MG63 (cell line): ENCODE measurements at regions not wholly inside any gene's neighbourhood (a gene's known extent, or its start where the extent isn't known, plus 50 kb on each side); places are given as distances from the start of the nearest gene placed in this dataset.
"Not testable (repeated sequence)": the region's sequence is repeated elsewhere in the genome, so short reads cannot be mapped to it uniquely, and the experiment has no call there.

Experiments used
- DNase-seq: peaks from one replicate; pipeline ENCODE4 v3.0.0-alpha.2; 2020
- H3K27me3 ChIP-seq: fragments of 250-450 bp; sonication (Bioruptor Pico); 2 replicates; pipeline ENCODE4 v1.5.1; 2020; ENCODE audit warnings: mild to moderate bottlenecking, moderate library complexity
- H3K36me3 ChIP-seq: fragments of 250-450 bp; sonication (Bioruptor Pico); 2 replicates; pipeline ENCODE4 v1.5.1; 2020; ENCODE audit warnings: mild to moderate bottlenecking, moderate library complexity
- H3K4me3 ChIP-seq: fragments of 250-450 bp; sonication (Bioruptor Pico); 2 replicates; pipeline ENCODE4 v1.5.1; 2020; ENCODE audit warnings: mild to moderate bottlenecking, moderate library complexity
- H3K9me3 ChIP-seq: fragments of 250-450 bp; sonication (Bioruptor Pico); 2 replicates; pipeline ENCODE4 v1.5.1; 2020; ENCODE audit warnings: mild to moderate bottlenecking, moderate library complexity

- not testable (repeated sequence) for DNase-seq, H3K4me3 ChIP-seq, H3K9me3 ChIP-seq, H3K27me3 ChIP-seq, H3K36me3 ChIP-seq
These were observed 608.6 kb downstream of the RFPL4B start for GRCh38 chr6:112955743-112956142.

GRCh38 chr6:112956696-112957535 lies 609.8 kb downstream of the RFPL4B start:
- H3K9me3 ChIP-seq = no peaks in the 10 kb centered on the region
- no peaks in the 10 kb centered on the region for H3K36me3 ChIP-seq
- H3K27me3 ChIP-seq = no peaks in the 10 kb centered on the region
- no peak overlapping the region for H3K4me3 ChIP-seq
- peak; percentile 66 for DNase-seq

- DNase-seq = no peak
- no peaks in the 10 kb centered on the region for H3K27me3 ChIP-seq
- no peaks in the 10 kb centered on the region for H3K36me3 ChIP-seq
- H3K4me3 ChIP-seq = no peak overlapping the region
- no peaks in the 10 kb centered on the region for H3K9me3 ChIP-seq
These were observed 610.4 kb downstream of the RFPL4B start for GRCh38 chr6:112957536-112957916.

- not testable (repeated sequence) for DNase-seq
These were observed 613.0 kb downstream of the RFPL4B start for GRCh38 chr6:112960130-112960529.

GRCh38 chr6:112967974-112968373 lies 620.8 kb downstream of the RFPL4B start:
- H3K9me3 ChIP-seq = no peaks in the 10 kb centered on the region; the same call in 1 of the 2 replicates
- no peaks in the 10 kb centered on the region for H3K27me3 ChIP-seq
- no peaks in the 10 kb centered on the region for H3K36me3 ChIP-seq

More at GRCh38 chr6:112960130-112960529, 613.0 kb downstream of the RFPL4B start:
- not testable (repeated sequence) for H3K36me3 ChIP-seq, H3K9me3 ChIP-seq, H3K4me3 ChIP-seq, H3K27me3 ChIP-seq

GRCh38 chr6:112971651-112972050 lies 624.5 kb downstream of the RFPL4B start:
- no peaks in the 10 kb centered on the region; the same call in 1 of the 2 replicates for H3K9me3 ChIP-seq
- H3K4me3 ChIP-seq = no peak overlapping the region
- H3K36me3 ChIP-seq = no peaks in the 10 kb centered on the region
- H3K27me3 ChIP-seq = no peaks in the 10 kb centered on the region
- no peak for DNase-seq

More at GRCh38 chr6:112967974-112968373, 620.8 kb downstream of the RFPL4B start:
- DNase-seq = no peak
- H3K4me3 ChIP-seq = no peak overlapping the region

GRCh38 chr6:112974931-112975330 lies 627.8 kb downstream of the RFPL4B start:
- not testable (repeated sequence) for H3K36me3 ChIP-seq, DNase-seq, H3K4me3 ChIP-seq, H3K27me3 ChIP-seq, H3K9me3 ChIP-seq

GRCh38 chr6:112976579-112976978 lies 629.4 kb downstream of the RFPL4B start:
- H3K36me3 ChIP-seq, DNase-seq, H3K4me3 ChIP-seq, H3K9me3 ChIP-seq, H3K27me3 ChIP-seq: not testable (repeated sequence)

GRCh38 chr6:112979830-112980229 lies 632.7 kb downstream of the RFPL4B start:
- Histone ChIP-seq H3K27me3 (no peaks in the 10 kb centered on the region), H3K4me3 (no peak overlapping the region), H3K36me3 (no peaks in the 10 kb centered on the region), H3K9me3 (no peaks in the 10 kb centered on the region)
- no peak for DNase-seq

GRCh38 chr6:112980676-112981075 lies 633.5 kb downstream of the RFPL4B start:
- Histone ChIP-seq H3K27me3 (no peaks in the 10 kb centered on the region), H3K4me3 (no peak overlapping the region), H3K9me3 (no peaks in the 10 kb centered on the region), H3K36me3 (no peaks in the 10 kb centered on the region)
- no peak for DNase-seq

- H3K9me3 ChIP-seq = no peaks in the 10 kb centered on the region
- no peaks in the 10 kb centered on the region for H3K36me3 ChIP-seq
- no peak for DNase-seq
- H3K4me3 ChIP-seq = no peak overlapping the region
- no peaks in the 10 kb centered on the region for H3K27me3 ChIP-seq
These were observed 636.7 kb downstream of the RFPL4B start for GRCh38 chr6:112983713-112984261.

- DNase-seq = no peak
- Histone ChIP-seq H3K9me3 (no peaks in the 10 kb centered on the region), H3K36me3 (no peaks in the 10 kb centered on the region), H3K27me3 (no peaks in the 10 kb centered on the region), H3K4me3 (no peak overlapping the region)
These were observed 637.8 kb downstream of the RFPL4B start for GRCh38 chr6:112984899-112985298.

- DNase-seq = no peak
- Histone ChIP-seq H3K27me3 (no peaks in the 10 kb centered on the region), H3K9me3 (no peaks in the 10 kb centered on the region), H3K4me3 (no peak overlapping the region), H3K36me3 (no peaks in the 10 kb centered on the region)
These were observed 639.2 kb downstream of the RFPL4B start for GRCh38 chr6:112986321-112986720.

- H3K4me3 ChIP-seq = no peak overlapping the region
- no peaks in the 10 kb centered on the region for H3K9me3 ChIP-seq
- H3K27me3 ChIP-seq = no peaks in the 10 kb centered on the region
- no peak for DNase-seq
- no peaks in the 10 kb centered on the region for H3K36me3 ChIP-seq
These were observed 641.6 kb downstream of the RFPL4B start for GRCh38 chr6:112988748-112989147.

- Histone ChIP-seq H3K4me3 (no peak overlapping the region), H3K27me3 (no peaks in the 10 kb centered on the region)
- no peak for DNase-seq
These were observed 643.8 kb downstream of the RFPL4B start for GRCh38 chr6:112990971-112991370.

GRCh38 chr6:112991912-112992311 lies 644.8 kb downstream of the RFPL4B start:
- Histone ChIP-seq H3K4me3 (no peak overlapping the region), H3K36me3 (no peaks in the 10 kb centered on the region), H3K27me3 (no peaks in the 10 kb centered on the region), H3K9me3 (no peaks in the 10 kb centered on the region)
- no peak for DNase-seq

More at GRCh38 chr6:112990971-112991370, 643.8 kb downstream of the RFPL4B start:
- Histone ChIP-seq H3K9me3 (no peaks in the 10 kb centered on the region), H3K36me3 (no peaks in the 10 kb centered on the region)

- Histone ChIP-seq H3K27me3 (no peaks in the 10 kb centered on the region), H3K4me3 (no peak overlapping the region), H3K9me3 (no peaks in the 10 kb centered on the region), H3K36me3 (no peaks in the 10 kb centered on the region)
- no peak for DNase-seq
These were observed 650.4 kb downstream of the RFPL4B start for GRCh38 chr6:112997421-112998085.
